Testis (tissue), 2 donors: ENCODE measurements at regions not wholly inside any gene's neighbourhood (a gene's known extent, or its start where the extent isn't known, plus 50 kb on each side); places are given as distances from the start of the nearest gene placed in this dataset.

Source experiments
- DNase-seq: peaks from one replicate; pipeline ENCODE4 v3.0.0-alpha.2; 2019
- H3K27ac ChIP-seq, 2 donors: fragments of 200-600 bp; sonication (generic); one replicate each; pipeline ENCODE4 v1.5.1; 2019
- H3K27me3 ChIP-seq: fragments of 200-600 bp; sonication (generic); one replicate; pipeline ENCODE4 v1.5.1; 2019
- H3K36me3 ChIP-seq: fragments of 200-600 bp; sonication (generic); one replicate; pipeline ENCODE4 v1.5.1; 2017; ENCODE audit warnings: low read depth; ENCODE audit errors: missing control alignments
- H3K4me1 ChIP-seq: fragments of 200-600 bp; sonication (generic); one replicate; pipeline ENCODE4 v1.5.1; 2019
- H3K4me3 ChIP-seq, 2 donors: fragments of 200-600 bp; sonication (generic); one replicate each; pipeline ENCODE4 v1.5.1; 2017 to 2019
- H3K9me3 ChIP-seq: fragments of 200-600 bp; sonication (generic); one replicate; pipeline ENCODE4 v1.5.1; 2017
- CTCF ChIP-seq, 3 experiments: fragments of 450-650 bp in 2 of 3; fragments of 200-600 bp in 1 of 3; sonication (generic) in 1 of 3; IDR thresholded peaks; one replicate each; pipeline ENCODE4 v1.5.1; 2016 to 2019; ENCODE audit warnings: antibody characterized with exemption in 3 of 3, mild to moderate bottlenecking in 2 of 3, moderate library complexity in 1 of 3
- POLR2A ChIP-seq: fragments of 450-650 bp; IDR thresholded peaks from one replicate; pipeline ENCODE4 v1.6.1; 2017; ENCODE audit warnings: antibody characterized with exemption, mild to moderate bottlenecking, moderate library complexity
- WGBS, 2 donors: methylation state at CpG; one replicate each; pipeline ENCODE4 v1.1.5; 2018; 5-methylcytosine and 5-hydroxymethylcytosine counted together
- intact Hi-C: fragments of 100-400 bp; cut with DNase I; formaldehyde crosslinking; loops from one replicate; pipeline ENCODE4 v1.15.1; 2023; ENCODE audit warnings: low total_unique reads

GRCh38 chr2:30380824-30381223 lies 66.2 kb upstream of the LCLAT1 start:
- no peaks in the 10 kb centered on the region for H3K4me1 ChIP-seq
- TF ChIP-seq CTCF (IDR thresholded peaks at IDR 0.05) (no peak), POLR2A (no peak)

GRCh38 chr2:30382162-30382783 lies 64.8 kb upstream of the LCLAT1 start:
- 93 to 95% methylated on average over 4 of the region's 4 CpGs for WGBS, 2 donors
- Histone ChIP-seq H3K36me3 (no peaks in the 10 kb centered on the region), H3K4me1 (no peaks in the 10 kb centered on the region), H3K4me3 (no peak overlapping the region), H3K27me3 (no peaks in the 10 kb centered on the region), H3K27ac (no peak overlapping the region), H3K9me3 (no peaks in the 10 kb centered on the region)
- intact Hi-C loops = no loop called here
- TF ChIP-seq POLR2A = no peak
- no peak for TF ChIP-seq CTCF (IDR thresholded peaks at IDR 0.05)
- no peak for DNase-seq

More at GRCh38 chr2:30380824-30381223, 66.2 kb upstream of the LCLAT1 start:
- H3K4me3 ChIP-seq = no peak overlapping the region
- H3K27me3 ChIP-seq = no peaks in the 10 kb centered on the region
- no peak overlapping the region for H3K27ac ChIP-seq
- no peaks in the 10 kb centered on the region for H3K9me3 ChIP-seq
- WGBS, 2 donors = 93 to 98% methylated on average over 3 of the region's 3 CpGs
- intact Hi-C loops = no loop called here
- DNase-seq = no peak
- H3K36me3 ChIP-seq = no peaks in the 10 kb centered on the region

- H3K4me3 ChIP-seq = no peak overlapping the region
- intact Hi-C loops = no loop called here
- H3K9me3 ChIP-seq = no peaks in the 10 kb centered on the region
- H3K27me3 ChIP-seq = no peaks in the 10 kb centered on the region
- H3K4me1 ChIP-seq = no peaks in the 10 kb centered on the region
- TF ChIP-seq CTCF (IDR thresholded peaks at IDR 0.05) = no peak
- no peak for TF ChIP-seq POLR2A
- DNase-seq = no peak
- H3K36me3 ChIP-seq = no peaks in the 10 kb centered on the region
- 95 to 96% methylated on average over 1 of the region's 1 CpG for WGBS, 2 donors
- H3K27ac ChIP-seq = no peak overlapping the region
These were observed 64.1 kb upstream of the LCLAT1 start for GRCh38 chr2:30382995-30383394.

GRCh38 chr2:30385327-30385726 lies 61.7 kb upstream of the LCLAT1 start:
- intact Hi-C loops = no loop called here

More at GRCh38 chr2:30385327-30385726, 61.7 kb upstream of the LCLAT1 start:
- no peak overlapping the region for H3K27ac ChIP-seq
- H3K36me3 ChIP-seq = no peaks in the 10 kb centered on the region
- H3K4me1 ChIP-seq = no peaks in the 10 kb centered on the region
- TF ChIP-seq CTCF (IDR thresholded peaks at IDR 0.05) = no peak
- no peak for TF ChIP-seq POLR2A
- no peak overlapping the region for H3K4me3 ChIP-seq
- DNase-seq = peak; percentile 33
- no peaks in the 10 kb centered on the region for H3K9me3 ChIP-seq
- no peaks in the 10 kb centered on the region for H3K27me3 ChIP-seq
- WGBS, 2 donors = 34 to 37% methylated on average over 5 of the region's 5 CpGs
